B cell (primary cell): ENCODE measurements at regions not wholly inside any gene's neighbourhood (a gene's known extent, or its start where the extent isn't known, plus 50 kb on each side); places are given as distances from the start of the nearest gene placed in this dataset.

Experiments
- ATAC-seq: fragments of 200-7000 bp; cut with Tn5 transposase; one replicate; pipeline ENCODE4 v1.10.0; 2021; ENCODE audit warnings: low read depth, mild to moderate bottlenecking, moderate number of reproducible peaks, moderate library complexity
- CTCF ChIA-PET: fragments of 350-600 bp; sonication (Branson Sonifier 250); formaldehyde crosslinking; loops from one replicate; lab custom pipeline; 2021; ENCODE audit warnings: antibody characterized with exemption, inconsistent platforms; lab: Charles Lee
- POLR2A ChIA-PET: fragments of 350-600 bp; sonication (Branson Sonifier 250); formaldehyde crosslinking; loops from one replicate; lab custom pipeline; 2021; ENCODE audit warnings: antibody characterized with exemption; lab: Charles Lee
- DNase-seq: peaks from one replicate; pipeline ENCODE4 v3.0.0; 2013
- H2AFZ ChIP-seq: 2 replicates; pipeline ENCODE4 v1.6.1; 2012; ENCODE audit warnings: mild to moderate bottlenecking, low read depth, low read length; ENCODE audit not compliant: insufficient read depth, poor library complexity, severe bottlenecking
- H3K27ac ChIP-seq, 2 donors: 1 replicate in 1 of 2; 2 replicates in 1 of 2; pipeline ENCODE4 v1.5.1; 2012 to 2013; ENCODE audit warnings: low read length in 2 of 2, mild to moderate bottlenecking in 2 of 2, moderate library complexity in 1 of 2
- H3K27me3 ChIP-seq, 4 experiments: fragments of 200-600 bp in 1 of 4; sonication (generic) in 1 of 4; replicated peaks in 1 of 4; 1 replicate in 2 of 4; 2 replicates in 2 of 4; pipeline versions ENCODE4 v1.6.1 to v1.7.0; 2013 to 2016; ENCODE audit warnings: low read length in 3 of 4, mild to moderate bottlenecking in 2 of 4, mixed read lengths in 1 of 4, moderate library complexity in 1 of 4; ENCODE audit not compliant: insufficient read depth in 4 of 4, control insufficient read depth in 3 of 4; ENCODE audit errors: control extremely low read depth in 1 of 4
- H3K36me3 ChIP-seq, 2 experiments: replicated peaks in 1 of 2; 1 replicate in 1 of 2; 2 replicates in 1 of 2; pipeline versions ENCODE4 v1.6.1 to v1.7.1; 2013; ENCODE audit warnings: low read length in 1 of 2; ENCODE audit not compliant: insufficient read depth in 2 of 2, control insufficient read depth in 1 of 2; ENCODE audit errors: control extremely low read depth in 1 of 2, extremely low read depth in 1 of 2
- H3K4me1 ChIP-seq, 2 donors: fragments of 200-600 bp in 1 of 2; sonication (generic) in 1 of 2; 1 replicate in 1 of 2; 2 replicates in 1 of 2; pipeline versions ENCODE4 v1.5.1 to v1.6.1; 2013 to 2017; ENCODE audit warnings: low read length in 2 of 2; ENCODE audit not compliant: control insufficient read depth in 2 of 2, insufficient read depth in 2 of 2
- H3K4me2 ChIP-seq: replicated peaks from 2 replicates; pipeline ENCODE3; 2012; ENCODE audit warnings: mild to moderate bottlenecking, low read depth, low read length; ENCODE audit not compliant: poor library complexity, severe bottlenecking
- H3K4me3 ChIP-seq, 5 experiments: fragments of 200-600 bp in 1 of 5; sonication (generic) in 1 of 5; 1 replicate in 3 of 5; 2 replicates in 2 of 5; pipeline versions ENCODE4 v1.5.1 to v1.7.0; 2011 to 2016; ENCODE audit warnings: low read length in 4 of 5, mild to moderate bottlenecking in 4 of 5, low read depth in 2 of 5, control low read depth in 1 of 5, moderate library complexity in 1 of 5; ENCODE audit not compliant: insufficient read depth in 1 of 5; ENCODE audit errors: control extremely low read depth in 1 of 5, extremely low read depth in 1 of 5
- H3K79me2 ChIP-seq: fragments of 200-600 bp; sonication (generic); one replicate; pipeline ENCODE4 v1.6.0; 2016; ENCODE audit warnings: low read length; ENCODE audit not compliant: control insufficient read depth, insufficient read depth
- H3K9ac ChIP-seq: fragments of 200-600 bp; sonication (generic); 2 replicates; pipeline ENCODE4 v1.6.1; 2017; ENCODE audit warnings: mild to moderate bottlenecking, low read length, moderate library complexity
- H3K9me3 ChIP-seq, 3 donors: one replicate each; pipeline versions ENCODE4 v1.6.1 to v1.7.1; 2013; ENCODE audit warnings: low read length in 2 of 3; ENCODE audit not compliant: control insufficient read depth in 2 of 3, insufficient read depth in 1 of 3; ENCODE audit errors: control extremely low read depth in 1 of 3
- H4K20me1 ChIP-seq: 2 replicates; pipeline ENCODE4 v1.6.0; 2012; ENCODE audit warnings: mild to moderate bottlenecking, low read length; ENCODE audit not compliant: insufficient read depth, control insufficient read depth, poor library complexity, severe bottlenecking
- H3K27ac Mint-ChIP-seq: one replicate; pipeline ENCODE4 v1.8.0; 2021; ENCODE audit warnings: mixed read lengths
- H3K27me3 Mint-ChIP-seq: one replicate; pipeline ENCODE4 v1.8.0; 2021; ENCODE audit warnings: mixed read lengths
- H3K4me1 Mint-ChIP-seq: one replicate; pipeline ENCODE4 v1.8.0; 2021; ENCODE audit warnings: mixed read lengths
- H3K4me3 Mint-ChIP-seq: one replicate; pipeline ENCODE4 v1.8.0; 2021; ENCODE audit warnings: mixed read lengths
- H3K9me3 Mint-ChIP-seq: one replicate; pipeline ENCODE4 v1.8.0; 2022; ENCODE audit warnings: mixed read lengths; ENCODE audit not compliant: insufficient read depth
- CTCF ChIP-seq: fragments of 200-600 bp; IDR thresholded peaks from one replicate; pipeline ENCODE4 v1.8.0; 2022; ENCODE audit warnings: antibody characterized with exemption, mild to moderate bottlenecking
- EZH2 ChIP-seq: IDR thresholded peaks from 2 replicates; pipeline ENCODE4 v1.6.1; 2012; ENCODE audit warnings: borderline replicate concordance, low read depth, mild to moderate bottlenecking, moderate library complexity, low read length; ENCODE audit not compliant: insufficient read depth, poor library complexity, severe bottlenecking
- WGBS: methylation state at CpG from one replicate; pipeline ENCODE4 v1.1.5; 2013; ENCODE audit warnings: missing lambda C conversion rate; ENCODE audit not compliant: insufficient coverage; 5-methylcytosine and 5-hydroxymethylcytosine counted together
- intact Hi-C: fragments of 100-400 bp; cut with micrococcal nuclease; formaldehyde crosslinking; loops from one replicate; pipeline ENCODE4 v1.10.0; 2022

- Histone ChIP-seq H3K36me3 (no peaks in the 10 kb centered on the region), H3K4me1 (no peaks in the 10 kb centered on the region), H3K27ac (no peak overlapping the region), H3K27me3 (no peaks in the 10 kb centered on the region), H3K9me3 (no peaks in the 10 kb centered on the region), H3K4me2 (no peak overlapping the region), H3K79me2 (no peaks in the 10 kb centered on the region), H3K4me3 (no peak overlapping the region), H4K20me1 (no peaks in the 10 kb centered on the region), H2AFZ (no peak overlapping the region), H3K9ac (no peak overlapping the region)
- Mint-ChIP-seq H3K27me3 (no peaks in the 10 kb centered on the region), H3K4me1 (no peaks in the 10 kb centered on the region), H3K4me3 (no peak overlapping the region), H3K9me3 (no peaks in the 10 kb centered on the region), H3K27ac (no peak overlapping the region)
- intact Hi-C loops: no loop called here
- no CpG with 5 or more reads among the region's 2 CpGs for WGBS
- ChIA-PET CTCF (no interaction called here), POLR2A (no interaction called here)
- TF ChIP-seq CTCF (no peak), EZH2 (no peak)
- DNase-seq: no peak
- ATAC-seq: no peak
Measured at GRCh38 chr2:19218166-19218565, 140.3 kb downstream of the OSR1 start.

- no peak overlapping the region for H3K27ac Mint-ChIP-seq
- CTCF ChIA-PET: interaction anchor here (0.6 kb wide), 1 partner anchor 14 kb away, joined by 3 read pairs; no protein-coding TSS in a partner anchor
- H3K9ac ChIP-seq: no peak overlapping the region
Measured at GRCh38 chr2:19216676-19217602, 141.5 kb downstream of the OSR1 start.

More at GRCh38 chr2:19216676-19217602, 141.5 kb downstream of the OSR1 start:
- no peak overlapping the region for H3K27ac ChIP-seq
- H3K79me2 ChIP-seq: no peaks in the 10 kb centered on the region
- no peaks in the 10 kb centered on the region for H3K27me3 ChIP-seq
- ATAC-seq: no peak
- no peaks in the 10 kb centered on the region for H3K36me3 ChIP-seq
- WGBS: 88% methylated on average over 2 of the region's 2 CpGs
- no peak for DNase-seq
- H3K4me3 ChIP-seq: no peak overlapping the region
- H3K4me3 Mint-ChIP-seq: no peak overlapping the region
- no peaks in the 10 kb centered on the region for H4K20me1 ChIP-seq
- no peaks in the 10 kb centered on the region for H3K9me3 ChIP-seq
- H3K4me2 ChIP-seq: no peak overlapping the region
- H3K4me1 ChIP-seq: no peaks in the 10 kb centered on the region
- intact Hi-C loops: no loop called here
- no peaks in the 10 kb centered on the region for H3K27me3 Mint-ChIP-seq
- POLR2A ChIA-PET: no interaction called here
- TF ChIP-seq EZH2: no peak
- no peak for TF ChIP-seq CTCF
- no peaks in the 10 kb centered on the region for H3K4me1 Mint-ChIP-seq
- H3K9me3 Mint-ChIP-seq: no peaks in the 10 kb centered on the region
- H2AFZ ChIP-seq: no peak overlapping the region
